Liver (tissue), 8 donors: ENCODE measurements at regions not wholly inside any gene's neighbourhood (a gene's known extent, or its start where the extent isn't known, plus 50 kb on each side); places are given as distances from the start of the nearest gene placed in this dataset.

ENCODE experiments used
- DNase-seq: peaks from one replicate; pipeline ENCODE4 v3.0.0-alpha.2; 2017; ENCODE audit warnings: low spot score
- H3K27ac ChIP-seq, 2 donors: one replicate each; pipeline ENCODE4 v1.7.0; 2013; ENCODE audit warnings: inconsistent platforms in 2 of 2, low read length in 2 of 2, control low read depth in 1 of 2, low read depth in 1 of 2, mild to moderate bottlenecking in 1 of 2
- H3K27me3 ChIP-seq, 4 donors: one replicate each; pipeline versions ENCODE4 v1.6.1 to v1.7.0; 2013; ENCODE audit warnings: low read length in 3 of 4, inconsistent platforms in 1 of 4, mild to moderate bottlenecking in 1 of 4, moderate library complexity in 1 of 4; ENCODE audit not compliant: control insufficient read depth in 4 of 4, insufficient read depth in 4 of 4
- H3K36me3 ChIP-seq, 4 donors: one replicate each; pipeline versions ENCODE4 v1.6.1 to v1.7.0; 2013; ENCODE audit warnings: low read length in 3 of 4, mild to moderate bottlenecking in 3 of 4, low read depth in 1 of 4, moderate library complexity in 1 of 4; ENCODE audit not compliant: control insufficient read depth in 4 of 4, insufficient read depth in 3 of 4
- H3K4me1 ChIP-seq, 4 donors: one replicate each; pipeline versions ENCODE4 v1.6.1 to v1.7.0; 2013; ENCODE audit warnings: low read length in 3 of 4, mild to moderate bottlenecking in 3 of 4, moderate library complexity in 1 of 4; ENCODE audit not compliant: control insufficient read depth in 4 of 4, insufficient read depth in 4 of 4
- H3K4me3 ChIP-seq, 3 donors: one replicate each; pipeline versions ENCODE4 v1.6.1 to v1.7.0; 2013; ENCODE audit warnings: low read length in 3 of 3, control low read depth in 1 of 3, low read depth in 1 of 3, mild to moderate bottlenecking in 1 of 3
- H3K9ac ChIP-seq, 2 donors: one replicate each; pipeline ENCODE4 v1.7.0; 2013; ENCODE audit warnings: low read length in 2 of 2, mild to moderate bottlenecking in 2 of 2, moderate library complexity in 2 of 2, control low read depth in 1 of 2, low read depth in 1 of 2
- H3K9me3 ChIP-seq, 4 donors: one replicate each; pipeline versions ENCODE4 v1.6.1 to v1.7.0; 2013; ENCODE audit warnings: low read length in 3 of 4; ENCODE audit not compliant: control insufficient read depth in 4 of 4
- EGR1 ChIP-seq, 2 donors: IDR thresholded peaks; 2 replicates each; pipeline ENCODE4 v1.6.1; 2016 to 2018; ENCODE audit warnings: antibody characterized with exemption in 2 of 2, low read depth in 2 of 2
- FOXA1 ChIP-seq: IDR thresholded peaks from 2 replicates; pipeline ENCODE4 v1.6.1; 2016; ENCODE audit warnings: antibody characterized with exemption
- FOXA2 ChIP-seq: IDR thresholded peaks from 2 replicates; pipeline ENCODE4 v1.6.1; 2016; ENCODE audit warnings: antibody characterized with exemption
- GABPA ChIP-seq, 2 donors: IDR thresholded peaks in 1 of 2; conservative IDR thresholded peaks in 1 of 2; 2 replicates each; pipeline ENCODE4 v1.6.1; 2016; ENCODE audit warnings: antibody characterized with exemption in 2 of 2, mild to moderate bottlenecking in 1 of 2, moderate library complexity in 1 of 2
- HNF4A ChIP-seq, 2 donors: conservative IDR thresholded peaks; 2 replicates each; pipeline ENCODE4 v1.6.1; 2016; ENCODE audit warnings: antibody characterized with exemption in 2 of 2, mild to moderate bottlenecking in 2 of 2
- HNF4G ChIP-seq: IDR thresholded peaks from 2 replicates; pipeline ENCODE4 v1.6.1; 2016; ENCODE audit warnings: antibody characterized with exemption
- JUND ChIP-seq, 2 donors: IDR thresholded peaks; 2 replicates each; pipeline ENCODE4 v1.6.1; 2016; ENCODE audit warnings: antibody characterized with exemption in 2 of 2
- NR2F2 ChIP-seq: IDR thresholded peaks from 2 replicates; pipeline ENCODE4 v1.6.1; 2016; ENCODE audit warnings: antibody characterized with exemption
- RAD21 ChIP-seq, 2 donors: IDR thresholded peaks; 2 replicates each; pipeline ENCODE4 v1.6.1; 2016; ENCODE audit warnings: antibody characterized with exemption in 2 of 2, mild to moderate bottlenecking in 2 of 2
- RXRA ChIP-seq, 2 donors: IDR thresholded peaks; 2 replicates each; pipeline ENCODE4 v1.6.1; 2017 to 2018; ENCODE audit warnings: antibody characterized with exemption in 2 of 2, mild to moderate bottlenecking in 1 of 2
- SP1 ChIP-seq: IDR thresholded peaks from 2 replicates; pipeline ENCODE4 v1.6.1; 2018; ENCODE audit warnings: antibody characterized with exemption, mild to moderate bottlenecking
- TAF1 ChIP-seq: conservative IDR thresholded peaks from 2 replicates; pipeline ENCODE4 v1.6.1; 2016; ENCODE audit warnings: antibody characterized with exemption, mild to moderate bottlenecking
- YY1 ChIP-seq: IDR thresholded peaks from 2 replicates; pipeline ENCODE4 v1.6.1; 2016; ENCODE audit warnings: antibody characterized with exemption, mild to moderate bottlenecking
- WGBS: extraction: QIAGEN DNeasy Blood & Tissue Kit; methylation state at CpG from one replicate; pipeline ENCODE4 v1.1.7; 2013; 5-methylcytosine and 5-hydroxymethylcytosine counted together
- TF ChIP-seq, protein P1 (sequence below): IDR thresholded peaks from 2 replicates; pipeline ENCODE4 v1.6.1; 2016; ENCODE audit warnings: antibody characterized with exemption
- TF ChIP-seq, protein P2 (sequence below): IDR thresholded peaks from 2 replicates; pipeline ENCODE4 v1.6.1; 2016; ENCODE audit warnings: antibody characterized with exemption
- TF ChIP-seq, protein P3 (sequence below): IDR thresholded peaks from 2 replicates; pipeline ENCODE4 v1.6.1; 2016; ENCODE audit warnings: antibody characterized with exemption, mild to moderate bottlenecking
- TF ChIP-seq, protein P4 (sequence below): fragments of 150-350 bp; IDR thresholded peaks from 2 replicates; pipeline ENCODE4 v1.5.1; 2017; ENCODE audit warnings: improper control_type of control experiment, low read depth, low read length; ENCODE audit not compliant: missing input control
- TF ChIP-seq, protein P5 (sequence below): IDR thresholded peaks from 2 replicates; pipeline ENCODE4 v1.6.1; 2016; ENCODE audit warnings: antibody characterized with exemption
- donor health status: healthy.
- donor health status: healthy.
- donor health status: healthy.
- donor health status: healthy.
- donor health status: healthy.

DNA sequence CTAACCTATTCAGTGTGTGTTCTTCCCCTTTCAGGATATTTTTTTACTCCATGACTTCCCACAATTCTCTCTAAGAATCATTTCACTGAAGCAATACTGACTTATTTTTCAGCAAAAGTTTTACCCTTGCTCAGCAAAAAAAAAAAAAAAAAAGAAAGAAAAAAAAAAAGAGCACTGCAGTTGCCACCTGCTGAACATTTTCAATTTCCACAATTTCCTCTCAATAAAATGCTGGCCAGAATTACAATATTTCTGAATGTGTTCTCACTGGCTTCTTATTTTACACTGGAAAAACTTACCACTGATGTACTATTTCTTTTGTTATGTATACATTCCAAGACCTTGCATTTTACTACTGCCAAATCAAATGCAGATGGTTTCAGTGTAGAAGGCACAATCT lies 210.4 kb downstream of the PAPSS1 start:
- no peak overlapping the region for H3K27ac ChIP-seq
- H3K36me3 ChIP-seq, result no peaks in the 10 kb centered on the region
- no peaks in the 10 kb centered on the region for H3K4me1 ChIP-seq
- no peak overlapping the region for H3K4me3 ChIP-seq
- H3K9ac ChIP-seq, result no peak overlapping the region
- no peaks in the 10 kb centered on the region for H3K27me3 ChIP-seq
- no peaks in the 10 kb centered on the region for H3K9me3 ChIP-seq
- DNase-seq, result no peak
- no peak for TF ChIP-seq SP1
- no peak for TF ChIP-seq HNF4G
- TF ChIP-seq, protein P1, sequence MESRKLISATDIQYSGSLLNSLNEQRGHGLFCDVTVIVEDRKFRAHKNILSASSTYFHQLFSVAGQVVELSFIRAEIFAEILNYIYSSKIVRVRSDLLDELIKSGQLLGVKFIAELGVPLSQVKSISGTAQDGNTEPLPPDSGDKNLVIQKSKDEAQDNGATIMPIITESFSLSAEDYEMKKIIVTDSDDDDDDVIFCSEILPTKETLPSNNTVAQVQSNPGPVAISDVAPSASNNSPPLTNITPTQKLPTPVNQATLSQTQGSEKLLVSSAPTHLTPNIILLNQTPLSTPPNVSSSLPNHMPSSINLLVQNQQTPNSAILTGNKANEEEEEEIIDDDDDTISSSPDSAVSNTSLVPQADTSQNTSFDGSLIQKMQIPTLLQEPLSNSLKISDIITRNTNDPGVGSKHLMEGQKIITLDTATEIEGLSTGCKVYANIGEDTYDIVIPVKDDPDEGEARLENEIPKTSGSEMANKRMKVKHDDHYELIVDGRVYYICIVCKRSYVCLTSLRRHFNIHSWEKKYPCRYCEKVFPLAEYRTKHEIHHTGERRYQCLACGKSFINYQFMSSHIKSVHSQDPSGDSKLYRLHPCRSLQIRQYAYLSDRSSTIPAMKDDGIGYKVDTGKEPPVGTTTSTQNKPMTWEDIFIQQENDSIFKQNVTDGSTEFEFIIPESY, result no peak
- TF ChIP-seq RAD21 (IDR thresholded peaks at IDR 0.05), result no peak
- no peak for TF ChIP-seq HNF4A (conservative IDR thresholded peaks at IDR 0.05)
- no peak for TF ChIP-seq EGR1 (IDR thresholded peaks at IDR 0.05; ENCODE audit: low read depth in 2 of 2)
- no peak for TF ChIP-seq NR2F2
- TF ChIP-seq TAF1, result no peak
- TF ChIP-seq, protein P2, sequence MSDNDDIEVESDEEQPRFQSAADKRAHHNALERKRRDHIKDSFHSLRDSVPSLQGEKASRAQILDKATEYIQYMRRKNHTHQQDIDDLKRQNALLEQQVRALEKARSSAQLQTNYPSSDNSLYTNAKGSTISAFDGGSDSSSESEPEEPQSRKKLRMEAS, result no peak
- no peak for TF ChIP-seq FOXA1
- TF ChIP-seq GABPA (IDR thresholded peaks at IDR 0.05 in 1 of 2, conservative IDR thresholded peaks at IDR 0.05 in 1 of 2), result no peak
- no peak for TF ChIP-seq YY1
- no peak for TF ChIP-seq RXRA (IDR thresholded peaks at IDR 0.05)

DNA sequence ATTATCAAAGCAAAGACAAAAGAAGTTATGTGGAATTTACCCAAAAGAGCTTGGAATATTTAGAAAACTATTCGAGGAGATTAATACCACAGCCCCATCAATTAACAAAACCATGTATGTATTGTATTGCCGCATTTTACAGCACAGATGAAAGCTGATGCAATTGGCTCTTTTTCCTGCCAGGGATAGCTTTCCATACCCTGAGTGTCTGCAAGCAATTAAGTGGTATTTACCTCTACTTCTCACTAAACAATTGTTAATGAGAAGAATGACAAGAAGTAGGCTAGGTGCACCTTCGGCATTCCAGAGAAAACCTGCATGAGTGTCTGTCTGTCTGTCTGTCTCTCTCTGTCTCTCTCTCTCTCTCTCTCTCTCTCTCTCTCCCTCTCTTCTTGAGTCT lies 219.5 kb downstream of the PAPSS1 start:
- Histone ChIP-seq H3K36me3 (no peaks in the 10 kb centered on the region), H3K9me3 (peaks cover 0 to 2% (median 0%) of the 10 kb centered on the region in 4 donors), H3K27ac (no peak overlapping the region), H3K4me3 (no peak overlapping the region), H3K27me3 (no peaks in the 10 kb centered on the region), H3K4me1 (no peaks in the 10 kb centered on the region), H3K9ac (no peak overlapping the region)
- 83% methylated on average over 3 of the region's 3 CpGs for WGBS
- TF ChIP-seq, protein P1, result no peak
- no peak for TF ChIP-seq EGR1 (IDR thresholded peaks at IDR 0.05; ENCODE audit: low read depth in 2 of 2)
- TF ChIP-seq RXRA (IDR thresholded peaks at IDR 0.05), result no peak
- TF ChIP-seq, protein P2, result no peak
- no peak for TF ChIP-seq GABPA (IDR thresholded peaks at IDR 0.05 in 1 of 2, conservative IDR thresholded peaks at IDR 0.05 in 1 of 2)
- TF ChIP-seq NR2F2, result no peak
- no peak for TF ChIP-seq HNF4G
- TF ChIP-seq HNF4A (conservative IDR thresholded peaks at IDR 0.05), result no peak
- TF ChIP-seq FOXA2, result no peak
- no peak for TF ChIP-seq RAD21 (IDR thresholded peaks at IDR 0.05)
- TF ChIP-seq, protein P3, sequence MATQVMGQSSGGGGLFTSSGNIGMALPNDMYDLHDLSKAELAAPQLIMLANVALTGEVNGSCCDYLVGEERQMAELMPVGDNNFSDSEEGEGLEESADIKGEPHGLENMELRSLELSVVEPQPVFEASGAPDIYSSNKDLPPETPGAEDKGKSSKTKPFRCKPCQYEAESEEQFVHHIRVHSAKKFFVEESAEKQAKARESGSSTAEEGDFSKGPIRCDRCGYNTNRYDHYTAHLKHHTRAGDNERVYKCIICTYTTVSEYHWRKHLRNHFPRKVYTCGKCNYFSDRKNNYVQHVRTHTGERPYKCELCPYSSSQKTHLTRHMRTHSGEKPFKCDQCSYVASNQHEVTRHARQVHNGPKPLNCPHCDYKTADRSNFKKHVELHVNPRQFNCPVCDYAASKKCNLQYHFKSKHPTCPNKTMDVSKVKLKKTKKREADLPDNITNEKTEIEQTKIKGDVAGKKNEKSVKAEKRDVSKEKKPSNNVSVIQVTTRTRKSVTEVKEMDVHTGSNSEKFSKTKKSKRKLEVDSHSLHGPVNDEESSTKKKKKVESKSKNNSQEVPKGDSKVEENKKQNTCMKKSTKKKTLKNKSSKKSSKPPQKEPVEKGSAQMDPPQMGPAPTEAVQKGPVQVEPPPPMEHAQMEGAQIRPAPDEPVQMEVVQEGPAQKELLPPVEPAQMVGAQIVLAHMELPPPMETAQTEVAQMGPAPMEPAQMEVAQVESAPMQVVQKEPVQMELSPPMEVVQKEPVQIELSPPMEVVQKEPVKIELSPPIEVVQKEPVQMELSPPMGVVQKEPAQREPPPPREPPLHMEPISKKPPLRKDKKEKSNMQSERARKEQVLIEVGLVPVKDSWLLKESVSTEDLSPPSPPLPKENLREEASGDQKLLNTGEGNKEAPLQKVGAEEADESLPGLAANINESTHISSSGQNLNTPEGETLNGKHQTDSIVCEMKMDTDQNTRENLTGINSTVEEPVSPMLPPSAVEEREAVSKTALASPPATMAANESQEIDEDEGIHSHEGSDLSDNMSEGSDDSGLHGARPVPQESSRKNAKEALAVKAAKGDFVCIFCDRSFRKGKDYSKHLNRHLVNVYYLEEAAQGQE, result no peak
- no peak for TF ChIP-seq TAF1
- no peak for TF ChIP-seq SP1
- no peak for TF ChIP-seq JUND (IDR thresholded peaks at IDR 0.05)
- TF ChIP-seq FOXA1, result no peak
- TF ChIP-seq, protein P4, sequence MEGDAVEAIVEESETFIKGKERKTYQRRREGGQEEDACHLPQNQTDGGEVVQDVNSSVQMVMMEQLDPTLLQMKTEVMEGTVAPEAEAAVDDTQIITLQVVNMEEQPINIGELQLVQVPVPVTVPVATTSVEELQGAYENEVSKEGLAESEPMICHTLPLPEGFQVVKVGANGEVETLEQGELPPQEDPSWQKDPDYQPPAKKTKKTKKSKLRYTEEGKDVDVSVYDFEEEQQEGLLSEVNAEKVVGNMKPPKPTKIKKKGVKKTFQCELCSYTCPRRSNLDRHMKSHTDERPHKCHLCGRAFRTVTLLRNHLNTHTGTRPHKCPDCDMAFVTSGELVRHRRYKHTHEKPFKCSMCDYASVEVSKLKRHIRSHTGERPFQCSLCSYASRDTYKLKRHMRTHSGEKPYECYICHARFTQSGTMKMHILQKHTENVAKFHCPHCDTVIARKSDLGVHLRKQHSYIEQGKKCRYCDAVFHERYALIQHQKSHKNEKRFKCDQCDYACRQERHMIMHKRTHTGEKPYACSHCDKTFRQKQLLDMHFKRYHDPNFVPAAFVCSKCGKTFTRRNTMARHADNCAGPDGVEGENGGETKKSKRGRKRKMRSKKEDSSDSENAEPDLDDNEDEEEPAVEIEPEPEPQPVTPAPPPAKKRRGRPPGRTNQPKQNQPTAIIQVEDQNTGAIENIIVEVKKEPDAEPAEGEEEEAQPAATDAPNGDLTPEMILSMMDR, result no peak
- TF ChIP-seq, protein P5, sequence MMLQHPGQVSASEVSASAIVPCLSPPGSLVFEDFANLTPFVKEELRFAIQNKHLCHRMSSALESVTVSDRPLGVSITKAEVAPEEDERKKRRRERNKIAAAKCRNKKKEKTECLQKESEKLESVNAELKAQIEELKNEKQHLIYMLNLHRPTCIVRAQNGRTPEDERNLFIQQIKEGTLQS, result no peak
- DNase-seq, result no peak
